Heart left ventricle (tissue), 16 donors: ENCODE measurements at regions not wholly inside any gene's neighbourhood (a gene's known extent, or its start where the extent isn't known, plus 50 kb on each side); places are given as distances from the start of the nearest gene placed in this dataset.
"Not testable (repeated sequence)": the region's sequence is repeated elsewhere in the genome, so short reads cannot be mapped to it uniquely, and the experiment has no call there.

Experiments
- ATAC-seq, 4 donors: fragments of 200-7000 bp; cut with Tn5 transposase; one replicate each; pipeline ENCODE4 v1.9.1; 2020 to 2022; ENCODE audit warnings: moderate library complexity in 4 of 4, mild to moderate bottlenecking in 3 of 4, moderate number of reproducible peaks in 1 of 4
- DNase-seq, 5 donors: peaks; one replicate each; pipeline ENCODE4 v3.0.0-alpha.2; 2020
- H3K27ac ChIP-seq, 12 donors: fragments of 200-600 bp; sonication (generic) in 4 of 12; one replicate each; pipeline versions ENCODE4 v1.5.0 to v1.8.0; 2016 to 2022; ENCODE audit warnings: mild to moderate bottlenecking in 2 of 12
- H3K27me3 ChIP-seq, 9 donors: fragments of 200-600 bp; sonication (generic) in 2 of 9; one replicate each; pipeline versions ENCODE4 v1.5.1 to v1.8.0; 2016 to 2022; ENCODE audit warnings: mild to moderate bottlenecking in 3 of 9
- H3K36me3 ChIP-seq, 9 donors: fragments of 200-600 bp; sonication (generic) in 2 of 9; one replicate each; pipeline versions ENCODE4 v1.5.0 to v1.8.0; 2018 to 2022; ENCODE audit warnings: mild to moderate bottlenecking in 2 of 9
- H3K4me1 ChIP-seq, 12 donors: fragments of 200-600 bp; sonication (generic) in 4 of 12; one replicate each; pipeline versions ENCODE4 v1.5.0 to v1.8.0; 2016 to 2022; ENCODE audit warnings: mild to moderate bottlenecking in 3 of 12
- H3K4me3 ChIP-seq, 12 donors: fragments of 200-600 bp; sonication (generic) in 4 of 12; one replicate each; pipeline versions ENCODE4 v1.5.0 to v1.8.0; 2017 to 2022; ENCODE audit warnings: mild to moderate bottlenecking in 9 of 12, moderate library complexity in 4 of 12
- H3K9me3 ChIP-seq, 12 donors: fragments of 200-600 bp; sonication (generic) in 4 of 12; one replicate each; pipeline versions ENCODE4 v1.5.0 to v1.8.0; 2016 to 2022; ENCODE audit warnings: mild to moderate bottlenecking in 1 of 12
- CTCF ChIP-seq, 12 donors: fragments of 200-600 bp; sonication (generic) in 4 of 12; IDR thresholded peaks; one replicate each; pipeline versions ENCODE4 v1.5.0 to v1.8.0; 2018 to 2022; ENCODE audit warnings: antibody characterized with exemption in 12 of 12, mild to moderate bottlenecking in 5 of 12
- WGBS, 4 donors: extraction: QIAGEN DNeasy Blood & Tissue Kit in 2 of 4; methylation state at CpG; one replicate each; pipeline versions ENCODE4 v1.1.5 to v1.1.7; 2013 to 2018; 5-methylcytosine and 5-hydroxymethylcytosine counted together
- intact Hi-C, 10 donors: fragments of 100-400 bp; cut with DNase I; formaldehyde crosslinking; loops; one replicate each; pipeline versions ENCODE4 v1.11.1 to v1.14.2; 2022
- donor health status: ischemic (EF 13 %, LVEDD 7.1; RV severe dilation, severe dysfunction).
- donor health status: healthy with polysubstance abuse.
- donor health status: DM: no; HTN: yes; CAD: no.
- donor health status: DM: no; HTN: no; CAD: no.
- donor health status: ischemic (EF 25% LVEDD 6.9; RV normal size, moderate dysfunction).
- donor health status: ischemic (EF 25% LVEDD 5.7; RV mildly dilated, moderate dysfunction).
- donor health status: healthy.
- donor health status: DM: yes; HTN: yes; CAD: no.
- donor health status: ischemic (EF 35%, LVEDD 5.7; RV mildly dilated, moderate dysfunction).
- donor health status: nonischemic (EF 11% LVEDD 7.7; RV severe dilation, severe dysfunction).
- donor health status: DM: yes; HTN: yes; CAD: no.
- donor health status: PGD.
- donor health status: ischemic (EF 29% LVEDD 5.4; RV normal size, mild dysfunction).
- donor health status: nonischemic (EF 23%, LVEDD 6.1; RV moderate dilation, normal function).

DNA sequence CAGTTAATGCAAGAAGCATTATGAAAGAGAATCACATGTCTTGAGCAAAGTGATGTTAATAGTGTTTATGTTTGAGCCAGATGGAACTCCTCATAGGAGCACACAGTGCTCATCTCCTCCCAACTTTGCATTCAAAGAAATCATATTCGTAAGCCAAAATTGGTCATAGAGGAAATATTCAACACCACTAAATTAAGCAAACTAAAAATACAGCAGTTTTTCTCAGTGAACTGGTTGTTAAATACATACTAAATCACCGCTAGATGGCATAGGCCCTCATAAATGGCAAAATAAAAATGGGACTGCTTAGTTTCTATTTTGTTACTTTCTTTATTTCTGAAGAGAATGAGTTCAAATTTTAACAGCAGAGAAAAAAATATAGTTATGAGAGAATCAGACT is 114.3 kb downstream of the SYT15 start:
- intact Hi-C loops, H3K27ac ChIP-seq, DNase-seq, H3K27me3 ChIP-seq, ATAC-seq, H3K4me3 ChIP-seq, H3K4me1 ChIP-seq, H3K9me3 ChIP-seq, H3K36me3 ChIP-seq: not testable (repeated sequence)
- 6 to 26% (median 8%) methylated on average over 1 of the region's 2 CpGs; no CpG with 5 or more reads in 1 of the 4 donors for WGBS, 4 donors
- peak in 2 of 12 donors; percentile 14 to 29 for TF ChIP-seq CTCF (IDR thresholded peaks at IDR 0.05)

- H3K36me3 ChIP-seq = not testable (repeated sequence)
Observed at GRCh38 chr10:46717264-46717663, 138.3 kb downstream of the SYT15 start.

GRCh38 chr10:46718014-46718413 is 139.1 kb downstream of the SYT15 start:
- H3K4me3 ChIP-seq, DNase-seq, H3K36me3 ChIP-seq, H3K4me1 ChIP-seq, intact Hi-C loops, H3K27ac ChIP-seq, H3K9me3 ChIP-seq, ATAC-seq, H3K27me3 ChIP-seq: not testable (repeated sequence)
- WGBS, 4 donors = 87 to 92% (median 90%) methylated on average over 3 of the region's 3 CpGs

More at GRCh38 chr10:46717264-46717663, 138.3 kb downstream of the SYT15 start:
- H3K27me3 ChIP-seq, ATAC-seq, H3K9me3 ChIP-seq, H3K4me3 ChIP-seq, DNase-seq, intact Hi-C loops, H3K27ac ChIP-seq, H3K4me1 ChIP-seq: not testable (repeated sequence)

DNA sequence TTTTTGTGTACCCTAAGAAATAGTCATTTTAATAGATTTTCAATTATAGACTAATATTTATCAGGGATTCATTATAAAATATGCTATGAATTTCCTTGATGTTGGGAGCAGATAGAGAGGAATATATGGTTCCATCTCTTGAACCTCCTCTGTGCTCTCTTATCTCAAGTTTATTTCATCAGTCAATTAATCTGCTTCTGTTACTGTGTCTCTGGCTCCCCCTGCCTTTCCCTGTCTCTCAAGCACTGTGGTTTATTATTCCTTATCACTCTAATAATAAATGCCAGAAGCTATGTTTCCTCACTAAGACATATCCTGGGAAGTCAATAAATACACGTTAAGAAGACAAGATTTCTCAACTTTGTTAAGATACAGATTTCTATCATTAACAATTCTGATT is 141.5 kb downstream of the SYT15 start:
- H3K27me3 ChIP-seq = not testable (repeated sequence)
- WGBS, 4 donors = no CpG with 5 or more reads among the region's 1 CpG
- TF ChIP-seq CTCF (IDR thresholded peaks at IDR 0.05) = peak in 2 of 12 donors; percentile 6

GRCh38 chr10:46720811-46721518 is 142.0 kb downstream of the SYT15 start:
- H3K36me3 ChIP-seq, intact Hi-C loops: not testable (repeated sequence)
- 80 to 91% (median 87%) methylated on average over 4 of the region's 4 CpGs for WGBS, 4 donors

More for the DNA sequence above, 141.5 kb downstream of the SYT15 start:
- H3K4me1 ChIP-seq, H3K36me3 ChIP-seq, H3K4me3 ChIP-seq, H3K9me3 ChIP-seq, H3K27ac ChIP-seq, intact Hi-C loops, ATAC-seq, DNase-seq: not testable (repeated sequence)

DNA sequence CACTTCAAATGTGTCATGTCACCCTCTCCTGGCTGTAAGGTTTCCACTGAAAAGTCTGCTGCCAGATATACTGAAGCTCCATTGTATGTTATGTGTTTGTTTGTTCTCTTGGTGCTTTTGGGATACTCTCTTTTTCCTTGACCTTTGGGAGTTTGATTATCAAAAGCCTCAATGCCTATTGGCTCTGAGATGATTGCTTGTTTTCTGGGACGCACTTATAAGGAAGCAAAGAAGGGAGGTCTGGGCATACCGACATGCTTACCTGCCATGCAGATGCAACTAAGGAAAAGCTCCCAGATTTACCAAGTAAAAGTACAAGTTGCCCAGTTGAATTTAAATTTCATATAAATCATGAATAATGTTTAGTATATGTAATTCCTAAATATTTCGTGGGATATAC is 145.3 kb downstream of the SYT15 start:
- WGBS, 4 donors = 73 to 86% (median 82%) methylated on average over 3 of the region's 3 CpGs
- H3K36me3 ChIP-seq, H3K27ac ChIP-seq, H3K9me3 ChIP-seq, H3K27me3 ChIP-seq, ATAC-seq, H3K4me3 ChIP-seq, intact Hi-C loops, H3K4me1 ChIP-seq, DNase-seq: not testable (repeated sequence)

More at GRCh38 chr10:46720811-46721518, 142.0 kb downstream of the SYT15 start:
- H3K9me3 ChIP-seq, H3K4me3 ChIP-seq, H3K27ac ChIP-seq, ATAC-seq, H3K4me1 ChIP-seq, H3K27me3 ChIP-seq, DNase-seq: not testable (repeated sequence)

DNA sequence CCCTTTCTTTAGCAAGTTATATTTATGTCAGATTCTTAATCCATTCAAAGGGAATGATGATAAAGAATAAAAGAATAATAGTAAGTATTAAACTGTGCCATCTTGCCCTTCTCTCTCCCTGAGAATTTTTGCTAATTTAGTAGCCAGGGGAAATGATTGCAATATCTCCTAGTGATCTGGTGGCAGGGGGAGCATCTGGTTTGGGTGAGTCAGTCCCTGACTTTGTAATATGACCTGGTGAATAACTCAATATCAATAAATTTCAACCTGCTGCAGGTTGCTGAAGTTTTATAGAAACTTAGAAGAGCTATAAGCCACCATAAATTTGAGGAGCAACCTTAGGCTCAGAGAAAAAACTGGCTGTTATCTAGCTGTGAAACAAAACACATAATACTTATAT is 149.4 kb downstream of the SYT15 start:
- H3K36me3 ChIP-seq, H3K27ac ChIP-seq, H3K9me3 ChIP-seq, DNase-seq, intact Hi-C loops, H3K4me1 ChIP-seq, H3K27me3 ChIP-seq, H3K4me3 ChIP-seq, ATAC-seq: not testable (repeated sequence)

DNA sequence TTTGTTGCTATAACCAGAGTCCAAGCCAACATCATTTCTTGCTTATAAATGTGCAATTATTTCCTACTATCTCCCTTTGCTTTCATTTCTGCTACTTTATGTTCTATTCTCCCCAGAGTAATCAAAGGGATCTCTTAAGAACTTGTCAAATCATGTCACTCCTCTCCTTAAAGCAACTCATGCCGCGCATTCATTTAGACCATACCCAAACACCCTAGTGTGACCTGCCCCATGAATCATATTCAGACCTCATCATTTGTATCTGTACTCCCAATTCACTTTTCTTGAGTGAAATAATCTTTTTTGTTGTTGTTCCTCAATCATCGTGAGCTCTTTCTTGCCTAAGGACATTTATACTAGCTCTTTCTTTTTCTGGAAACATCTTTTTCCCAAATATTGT is 151.8 kb downstream of the SYT15 start:
- DNase-seq, intact Hi-C loops, ATAC-seq, H3K4me3 ChIP-seq, H3K36me3 ChIP-seq, H3K27me3 ChIP-seq, H3K27ac ChIP-seq, H3K9me3 ChIP-seq, H3K4me1 ChIP-seq: not testable (repeated sequence)
- WGBS, 4 donors = no CpG with 5 or more reads among the region's 3 CpGs

DNA sequence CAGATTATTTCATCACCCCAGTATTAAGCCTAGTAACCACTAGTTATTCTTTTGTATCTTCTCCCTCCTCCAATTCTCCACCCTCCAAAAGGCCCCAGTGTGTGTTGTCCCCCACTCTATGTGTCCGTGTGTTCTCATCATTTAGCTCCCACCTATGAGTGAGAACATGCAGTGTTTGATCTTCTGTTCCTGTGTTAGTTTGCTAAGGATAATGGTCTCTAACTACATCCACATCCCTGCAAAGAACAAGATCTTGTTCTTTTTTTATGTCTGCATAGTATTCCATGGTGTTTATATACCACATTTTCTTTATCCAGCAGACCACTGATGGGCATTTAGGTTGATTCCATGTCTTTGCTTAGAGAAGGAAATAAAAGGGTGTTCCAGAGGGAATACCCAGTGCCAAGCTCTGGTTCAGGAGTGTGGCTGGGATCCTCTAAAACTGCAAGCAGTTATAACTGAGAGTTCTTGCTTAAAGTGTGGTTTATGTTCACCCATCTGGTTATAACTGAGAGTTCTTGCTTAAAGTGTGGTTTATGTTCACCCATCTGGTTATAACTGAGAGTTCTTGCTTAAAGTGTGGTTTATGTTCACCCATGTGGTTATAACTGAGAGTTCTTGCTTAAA is 154.8 kb downstream of the SYT15 start:
- H3K4me1 ChIP-seq, H3K4me3 ChIP-seq, H3K27me3 ChIP-seq, ATAC-seq, H3K27ac ChIP-seq, intact Hi-C loops, H3K36me3 ChIP-seq, DNase-seq, H3K9me3 ChIP-seq: not testable (repeated sequence)
- WGBS, 4 donors = 67% methylated on average over 1 of the region's 1 CpG; no CpG with 5 or more reads in 3 of the 4 donors
